HCT116 (cell line): ENCODE measurements at regions not wholly inside any gene's neighbourhood (a gene's known extent, or its start where the extent isn't known, plus 50 kb on each side); places are given as distances from the start of the nearest gene placed in this dataset.

Source experiments
- ATAC-seq: fragments of 200-7000 bp; cut with Tn5 transposase; 2 replicates; pipeline ENCODE4 v1.9.1; 2020; ENCODE audit warnings: mild to moderate bottlenecking, moderate library complexity
- BruUV-seq: library from RNA; stranded (reverse); fragments of 400-500 nt; replicated peaks from 2 replicates; lab custom pipeline; 2021; lab: Mats Ljungman, UMichigan
- CTCF ChIA-PET: fragments of 300-600 bp; sonication (Branson Sonifier 250); formaldehyde crosslinking; loops from one replicate; lab custom pipeline; 2021; ENCODE audit warnings: antibody characterized with exemption; lab: Charles Lee
- POLR2A ChIA-PET: fragments of 300-600, 350-600 bp; sonication (Branson Sonifier 250); formaldehyde crosslinking; loops from one replicate; lab custom pipeline; 2021; ENCODE audit warnings: antibody characterized with exemption; lab: Charles Lee
- RAD21 ChIA-PET, 2 experiments: fragments of 300-600 bp; sonication (Branson Sonifier 250); formaldehyde crosslinking; loops; one replicate each; lab custom pipeline; 2023; ENCODE audit warnings: low total read pairs in 2 of 2; ENCODE audit not compliant: uncharacterized antibody in 2 of 2, unreplicated experiment in 2 of 2, low non-redundant PET in 1 of 2; lab: Charles Lee
- DNase-seq: peaks from one replicate; pipeline ENCODE4 v3.0.0-alpha.2; 2010; ENCODE audit warnings: low read depth, low spot score
- H2AFZ ChIP-seq: fragments of 200-600 bp; shearing (Covaris generic), sonication (generic); 2 replicates; pipeline ENCODE4 v1.6.1; 2017; ENCODE audit warnings: low read depth, mixed run types, mixed read lengths, antibody characterized with exemption, low read length; ENCODE audit not compliant: poor library complexity, severe bottlenecking
- H3K27ac ChIP-seq: 2 replicates; pipeline ENCODE4 v1.5.1; 2012; ENCODE audit warnings: low read depth, low read length
- H3K27me3 ChIP-seq: fragments of 200-600 bp; sonication (generic); 2 replicates; pipeline ENCODE4 v1.6.1; 2016; ENCODE audit warnings: mixed run types, low read length, mixed read lengths; ENCODE audit not compliant: insufficient read depth
- H3K36me3 ChIP-seq, 2 experiments: fragments of 200-500 bp in 1 of 2; fragments of 200-600 bp in 1 of 2; sonication (Bioruptor generic) in 1 of 2; sonication (generic) in 1 of 2; 2 replicates each; pipeline versions ENCODE4 v1.5.1 to v1.6.1; 2014 to 2016; ENCODE audit warnings: low read length in 2 of 2, inconsistent platforms in 1 of 2, mixed read lengths in 1 of 2, mixed run types in 1 of 2; ENCODE audit not compliant: insufficient read depth in 2 of 2, control insufficient read depth in 1 of 2
- H3K4me1 ChIP-seq, 2 experiments: fragments of 200-600 bp in 1 of 2; sonication (generic) in 1 of 2; 2 replicates each; pipeline versions ENCODE4 v1.5.1 to v1.6.1; 2012 to 2017; ENCODE audit warnings: low read length in 2 of 2, inconsistent platforms in 1 of 2, mild to moderate bottlenecking in 1 of 2, mixed read lengths in 1 of 2, mixed run types in 1 of 2, moderate library complexity in 1 of 2; ENCODE audit not compliant: insufficient read depth in 2 of 2, control insufficient read depth in 1 of 2
- H3K4me2 ChIP-seq: fragments of 200-600 bp; sonication (generic); 2 replicates; pipeline ENCODE4 v1.6.1; 2017; ENCODE audit warnings: mixed run types, low read length, mixed read lengths
- H3K4me3 ChIP-seq, 2 experiments: fragments of 200-600 bp in 1 of 2; sonication (generic) in 1 of 2; replicated peaks in 1 of 2; 2 replicates each; pipeline ENCODE4 v1.5.1; 2011 to 2016; ENCODE audit warnings: low read length in 2 of 2, control low read depth in 1 of 2, low read depth in 1 of 2, mild to moderate bottlenecking in 1 of 2, mixed read lengths in 1 of 2, mixed run types in 1 of 2
- H3K79me2 ChIP-seq: fragments of 200-600 bp; sonication (generic); 2 replicates; pipeline ENCODE4 v1.6.1; 2017; ENCODE audit warnings: mild to moderate bottlenecking, mixed run types, low read length, moderate library complexity, mixed read lengths; ENCODE audit not compliant: insufficient read depth
- H3K9ac ChIP-seq: fragments of 200-600 bp; sonication (generic); 2 replicates; pipeline ENCODE4 v1.6.1; 2016; ENCODE audit warnings: low read length, mixed read lengths
- H3K9me2 ChIP-seq: fragments of 200-600 bp; sonication (generic), shearing (Covaris generic); 2 replicates; pipeline ENCODE4 v1.6.1; 2017; ENCODE audit warnings: mixed run types, mild to moderate bottlenecking, moderate library complexity; ENCODE audit not compliant: insufficient read depth
- H3K9me3 ChIP-seq, 2 experiments: fragments of 200-500 bp in 1 of 2; fragments of 200-600 bp in 1 of 2; sonication (Bioruptor generic) in 1 of 2; sonication (generic) in 1 of 2; 2 replicates each; pipeline ENCODE4 v1.6.1; 2014 to 2017; ENCODE audit warnings: low read length in 2 of 2, mixed read lengths in 2 of 2, inconsistent platforms in 1 of 2, low read depth in 1 of 2, mild to moderate bottlenecking in 1 of 2, mixed run types in 1 of 2, moderate library complexity in 1 of 2; ENCODE audit not compliant: control insufficient read depth in 1 of 2, insufficient read depth in 1 of 2
- H4K20me1 ChIP-seq: fragments of 200-600 bp; sonication (generic), shearing (Covaris generic); 2 replicates; pipeline ENCODE4 v1.6.1; 2017; ENCODE audit warnings: mixed run types, mild to moderate bottlenecking, moderate library complexity; ENCODE audit not compliant: insufficient read depth
- ATF3 ChIP-seq: IDR thresholded peaks from 2 replicates; pipeline ENCODE4 v1.6.1; 2012
- EGR1 ChIP-seq: IDR thresholded peaks from 2 replicates; pipeline ENCODE4 v1.6.1; 2012; ENCODE audit warnings: low read depth
- ELF1 ChIP-seq: IDR thresholded peaks from 2 replicates; pipeline ENCODE4 v1.6.1; 2012; ENCODE audit warnings: low read depth, borderline replicate concordance
- EZH2 ChIP-seq: fragments of 200-600 bp; sonication (generic); IDR thresholded peaks from 2 replicates; pipeline ENCODE4 v1.6.1; 2017; ENCODE audit warnings: antibody characterized with exemption, mixed run types
- FOSL1 ChIP-seq: IDR thresholded peaks from 2 replicates; pipeline ENCODE4 v1.6.1; 2012; ENCODE audit warnings: low read depth
- MAX ChIP-seq: IDR thresholded peaks from 2 replicates; pipeline ENCODE4 v1.6.1; 2012
- REST ChIP-seq: IDR thresholded peaks from 2 replicates; pipeline ENCODE4 v1.6.1; 2012; ENCODE audit warnings: low read depth
- SP1 ChIP-seq: IDR thresholded peaks from 2 replicates; pipeline ENCODE4 v1.6.1; 2012; ENCODE audit warnings: low read depth
- SRF ChIP-seq: IDR thresholded peaks from 2 replicates; pipeline ENCODE4 v1.6.1; 2012; ENCODE audit warnings: low read depth
- TCF7L2 ChIP-seq: IDR thresholded peaks from 2 replicates; pipeline ENCODE4 v1.7.0; 2011; ENCODE audit warnings: borderline replicate concordance, inconsistent platforms; ENCODE audit not compliant: insufficient read depth, insufficient read length; ENCODE audit errors: extremely low read depth
- ZNF274 ChIP-seq: fragments of 200-500 bp; sonication (Bioruptor generic); IDR thresholded peaks from 2 replicates; pipeline ENCODE4 v1.6.1; 2014; ENCODE audit warnings: mild to moderate bottlenecking, low read depth, low read length, inconsistent platforms
- intact Hi-C: fragments of 100-400 bp; cut with micrococcal nuclease; formaldehyde crosslinking; loops from 2 replicates; pipeline ENCODE4 v1.10.0; 2022

- no peak overlapping the region for H2AFZ ChIP-seq
- DNase-seq (no peak), ATAC-seq (no peak)
- no peaks in the 10 kb centered on the region for H3K9me3 ChIP-seq
- H3K9ac ChIP-seq = no peak overlapping the region
- ChIA-PET POLR2A (no interaction called here), RAD21 (no interaction called here), CTCF (no interaction called here)
- no peak overlapping the region for H3K4me3 ChIP-seq
- H3K27ac ChIP-seq = peak overlapping the region; percentile 83; the same call in 1 of the 2 replicates
- TF ChIP-seq ATF3 (no peak), ELF1 (no peak), SP1 (no peak), EZH2 (no peak), SRF (no peak), REST (no peak), MAX (no peak), TCF7L2 (no peak), FOSL1 (no peak), ZNF274 (no peak), EGR1 (no peak)
- BruUV-seq = no TSS peak
- no peak overlapping the region for H3K4me2 ChIP-seq
- H3K36me3 ChIP-seq = no peaks in the 10 kb centered on the region
- H3K9me2 ChIP-seq = no peaks in the 10 kb centered on the region
- H4K20me1 ChIP-seq = no peaks in the 10 kb centered on the region
- intact Hi-C loops = no loop called here
- H3K4me1 ChIP-seq = peaks cover 20 to 52% of the 10 kb centered on the region in 2 experiments
- H3K79me2 ChIP-seq = no peaks in the 10 kb centered on the region
- H3K27me3 ChIP-seq = no peaks in the 10 kb centered on the region
These were observed 127.4 kb downstream of the ADSS2 start for GRCh38 chr1:244324176-244324883.
